ENCODE measurements at regions not wholly inside any gene's neighbourhood (a gene's known extent, or its start where the extent isn't known, plus 50 kb on each side); places are given as distances from the start of the nearest gene placed in this dataset.

DNA sequence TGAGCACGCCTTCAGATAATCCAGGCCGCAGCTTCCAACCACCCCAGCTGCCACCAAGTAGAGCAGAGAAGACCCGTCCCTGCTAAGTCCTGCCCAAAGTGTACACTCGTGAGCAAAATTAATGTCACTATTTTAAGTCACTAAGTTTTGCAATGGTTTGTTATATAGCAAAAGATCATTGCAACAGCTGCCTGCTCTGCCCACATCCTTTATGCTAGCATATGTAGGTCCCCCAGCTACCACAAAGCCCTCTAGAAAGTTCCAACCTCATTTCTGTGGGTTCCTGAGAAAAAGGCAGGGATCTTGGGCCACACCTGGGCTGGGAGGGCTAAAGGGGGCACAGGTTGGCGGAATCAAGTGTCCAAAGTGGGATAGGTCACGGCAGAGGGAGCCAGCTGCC is 346.9 kb downstream of the BCOR start:
- Histone ChIP-seq H4K20me1 (ENCODE audit: insufficient read depth) (no peaks in the 10 kb centered on the region), H3K79me2 (replicated peaks; ENCODE audit: insufficient read depth, low read length) (no peaks in the 10 kb centered on the region), H3K9ac (ENCODE audit: low read length) (no peak overlapping the region), H3K4me3 (ENCODE audit: low read length) (no peak overlapping the region), H3F3A (ENCODE audit: insufficient read depth, low read length, poor library complexity, severe bottlenecking) (no peaks in the 10 kb centered on the region), H3K36me3 (ENCODE audit: insufficient read depth, low read length) (no peaks in the 10 kb centered on the region), H3K9me2 (ENCODE audit: insufficient read depth, low read length) (no peaks in the 10 kb centered on the region), H3K27me3 (ENCODE audit: insufficient read depth, low read depth, low read length) (no peaks in the 10 kb centered on the region), H3K9me3 (ENCODE audit: low read length) (no peaks in the 10 kb centered on the region), H3K27ac (ENCODE audit: low read length) (no peak overlapping the region), H3K4me2 (ENCODE audit: low read length) (no peak overlapping the region), H2AFZ (ENCODE audit: low read depth, low read length) (no peak overlapping the region)
- TF ChIP-seq MXI1 (conservative IDR thresholded peaks at IDR 0.05; ENCODE audit: poor library complexity, severe bottlenecking) (no peak), EZH2 (IDR thresholded peaks at IDR 0.05; ENCODE audit: borderline replicate concordance, insufficient read depth, low read length, poor library complexity, severe bottlenecking) (no peak), RAD21 (conservative IDR thresholded peaks at IDR 0.05) (no peak), TAF1 (IDR thresholded peaks at IDR 0.05; ENCODE audit: low read depth) (no peak), POLR2AphosphoS5 (IDR thresholded peaks at IDR 0.05) (no peak), SMC3 (conservative IDR thresholded peaks at IDR 0.05; ENCODE audit: poor library complexity) (no peak), EP300 (conservative IDR thresholded peaks at IDR 0.05; ENCODE audit: poor library complexity, severe bottlenecking) (no peak)
- TF ChIP-seq, protein P1, sequence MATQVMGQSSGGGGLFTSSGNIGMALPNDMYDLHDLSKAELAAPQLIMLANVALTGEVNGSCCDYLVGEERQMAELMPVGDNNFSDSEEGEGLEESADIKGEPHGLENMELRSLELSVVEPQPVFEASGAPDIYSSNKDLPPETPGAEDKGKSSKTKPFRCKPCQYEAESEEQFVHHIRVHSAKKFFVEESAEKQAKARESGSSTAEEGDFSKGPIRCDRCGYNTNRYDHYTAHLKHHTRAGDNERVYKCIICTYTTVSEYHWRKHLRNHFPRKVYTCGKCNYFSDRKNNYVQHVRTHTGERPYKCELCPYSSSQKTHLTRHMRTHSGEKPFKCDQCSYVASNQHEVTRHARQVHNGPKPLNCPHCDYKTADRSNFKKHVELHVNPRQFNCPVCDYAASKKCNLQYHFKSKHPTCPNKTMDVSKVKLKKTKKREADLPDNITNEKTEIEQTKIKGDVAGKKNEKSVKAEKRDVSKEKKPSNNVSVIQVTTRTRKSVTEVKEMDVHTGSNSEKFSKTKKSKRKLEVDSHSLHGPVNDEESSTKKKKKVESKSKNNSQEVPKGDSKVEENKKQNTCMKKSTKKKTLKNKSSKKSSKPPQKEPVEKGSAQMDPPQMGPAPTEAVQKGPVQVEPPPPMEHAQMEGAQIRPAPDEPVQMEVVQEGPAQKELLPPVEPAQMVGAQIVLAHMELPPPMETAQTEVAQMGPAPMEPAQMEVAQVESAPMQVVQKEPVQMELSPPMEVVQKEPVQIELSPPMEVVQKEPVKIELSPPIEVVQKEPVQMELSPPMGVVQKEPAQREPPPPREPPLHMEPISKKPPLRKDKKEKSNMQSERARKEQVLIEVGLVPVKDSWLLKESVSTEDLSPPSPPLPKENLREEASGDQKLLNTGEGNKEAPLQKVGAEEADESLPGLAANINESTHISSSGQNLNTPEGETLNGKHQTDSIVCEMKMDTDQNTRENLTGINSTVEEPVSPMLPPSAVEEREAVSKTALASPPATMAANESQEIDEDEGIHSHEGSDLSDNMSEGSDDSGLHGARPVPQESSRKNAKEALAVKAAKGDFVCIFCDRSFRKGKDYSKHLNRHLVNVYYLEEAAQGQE (IDR thresholded peaks at IDR 0.05; ENCODE audit: borderline replicate concordance), result no peak
- TF ChIP-seq, protein P2, sequence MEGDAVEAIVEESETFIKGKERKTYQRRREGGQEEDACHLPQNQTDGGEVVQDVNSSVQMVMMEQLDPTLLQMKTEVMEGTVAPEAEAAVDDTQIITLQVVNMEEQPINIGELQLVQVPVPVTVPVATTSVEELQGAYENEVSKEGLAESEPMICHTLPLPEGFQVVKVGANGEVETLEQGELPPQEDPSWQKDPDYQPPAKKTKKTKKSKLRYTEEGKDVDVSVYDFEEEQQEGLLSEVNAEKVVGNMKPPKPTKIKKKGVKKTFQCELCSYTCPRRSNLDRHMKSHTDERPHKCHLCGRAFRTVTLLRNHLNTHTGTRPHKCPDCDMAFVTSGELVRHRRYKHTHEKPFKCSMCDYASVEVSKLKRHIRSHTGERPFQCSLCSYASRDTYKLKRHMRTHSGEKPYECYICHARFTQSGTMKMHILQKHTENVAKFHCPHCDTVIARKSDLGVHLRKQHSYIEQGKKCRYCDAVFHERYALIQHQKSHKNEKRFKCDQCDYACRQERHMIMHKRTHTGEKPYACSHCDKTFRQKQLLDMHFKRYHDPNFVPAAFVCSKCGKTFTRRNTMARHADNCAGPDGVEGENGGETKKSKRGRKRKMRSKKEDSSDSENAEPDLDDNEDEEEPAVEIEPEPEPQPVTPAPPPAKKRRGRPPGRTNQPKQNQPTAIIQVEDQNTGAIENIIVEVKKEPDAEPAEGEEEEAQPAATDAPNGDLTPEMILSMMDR (IDR thresholded peaks at IDR 0.05; ENCODE audit: poor library complexity, severe bottlenecking), result no peak

DNA sequence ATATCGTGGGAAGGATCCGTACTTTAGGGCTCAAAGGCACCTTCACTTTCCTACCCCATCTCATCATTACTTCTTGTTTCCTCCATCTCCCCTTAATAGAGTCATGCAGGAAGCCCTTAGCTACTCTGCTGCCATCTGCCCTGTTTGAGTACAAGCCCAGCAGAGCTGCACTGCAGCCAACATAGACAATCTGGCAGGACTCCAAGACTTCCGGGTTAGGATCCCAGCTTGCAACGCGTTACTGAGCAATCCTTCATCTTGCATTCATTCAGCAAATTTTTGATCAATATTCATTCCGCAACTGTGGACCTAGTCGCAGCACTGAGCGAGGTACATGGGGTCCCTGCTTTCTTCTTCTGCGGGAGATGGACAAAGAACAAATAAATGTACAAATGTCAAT is 344.9 kb downstream of the BCOR start:
- TF ChIP-seq EP300 (conservative IDR thresholded peaks at IDR 0.05; ENCODE audit: poor library complexity, severe bottlenecking) (no peak), EZH2 (IDR thresholded peaks at IDR 0.05; ENCODE audit: borderline replicate concordance, insufficient read depth, low read length, poor library complexity, severe bottlenecking) (no peak)
- TF ChIP-seq, protein P2 (IDR thresholded peaks at IDR 0.05; ENCODE audit: poor library complexity, severe bottlenecking), result no peak
- no peaks in the 10 kb centered on the region for H3K9me3 ChIP-seq (ENCODE audit: low read length)
- no peak overlapping the region for H3K4me2 ChIP-seq (ENCODE audit: low read length)
- no peak overlapping the region for H3K9ac ChIP-seq (ENCODE audit: low read length)
- no peaks in the 10 kb centered on the region for H3F3A ChIP-seq (ENCODE audit: insufficient read depth, low read length, poor library complexity, severe bottlenecking)
- no peaks in the 10 kb centered on the region for H3K36me3 ChIP-seq (ENCODE audit: insufficient read depth, low read length)
- no peak overlapping the region for H3K27ac ChIP-seq (ENCODE audit: low read length)
- no peaks in the 10 kb centered on the region for H4K20me1 ChIP-seq (ENCODE audit: insufficient read depth)
- H3K9me2 ChIP-seq (ENCODE audit: insufficient read depth, low read length), result no peaks in the 10 kb centered on the region
- H3K79me2 ChIP-seq (replicated peaks; ENCODE audit: insufficient read depth, low read length), result no peaks in the 10 kb centered on the region
- H3K4me3 ChIP-seq (ENCODE audit: low read length), result no peak overlapping the region
- no peaks in the 10 kb centered on the region for H3K27me3 ChIP-seq (ENCODE audit: insufficient read depth, low read depth, low read length)
- no peak overlapping the region for H2AFZ ChIP-seq (ENCODE audit: low read depth, low read length)
